ENCODE measurements at regions not wholly inside any gene's neighbourhood (a gene's known extent, or its start where the extent isn't known, plus 50 kb on each side); places are given as distances from the start of the nearest gene placed in this dataset.
"Not testable (repeated sequence)": the region's sequence is repeated elsewhere in the genome, so short reads cannot be mapped to it uniquely, and the experiment has no call there.

- DNase-seq (ENCODE audit: low read depth): no peak
Measured at GRCh38 chr12:31216479-31216878, 109.5 kb downstream of the SINHCAF start.

GRCh38 chr12:31217356-31218130 is 108.4 kb downstream of the SINHCAF start:
- DNase-seq (ENCODE audit: low read depth): no peak

DNA sequence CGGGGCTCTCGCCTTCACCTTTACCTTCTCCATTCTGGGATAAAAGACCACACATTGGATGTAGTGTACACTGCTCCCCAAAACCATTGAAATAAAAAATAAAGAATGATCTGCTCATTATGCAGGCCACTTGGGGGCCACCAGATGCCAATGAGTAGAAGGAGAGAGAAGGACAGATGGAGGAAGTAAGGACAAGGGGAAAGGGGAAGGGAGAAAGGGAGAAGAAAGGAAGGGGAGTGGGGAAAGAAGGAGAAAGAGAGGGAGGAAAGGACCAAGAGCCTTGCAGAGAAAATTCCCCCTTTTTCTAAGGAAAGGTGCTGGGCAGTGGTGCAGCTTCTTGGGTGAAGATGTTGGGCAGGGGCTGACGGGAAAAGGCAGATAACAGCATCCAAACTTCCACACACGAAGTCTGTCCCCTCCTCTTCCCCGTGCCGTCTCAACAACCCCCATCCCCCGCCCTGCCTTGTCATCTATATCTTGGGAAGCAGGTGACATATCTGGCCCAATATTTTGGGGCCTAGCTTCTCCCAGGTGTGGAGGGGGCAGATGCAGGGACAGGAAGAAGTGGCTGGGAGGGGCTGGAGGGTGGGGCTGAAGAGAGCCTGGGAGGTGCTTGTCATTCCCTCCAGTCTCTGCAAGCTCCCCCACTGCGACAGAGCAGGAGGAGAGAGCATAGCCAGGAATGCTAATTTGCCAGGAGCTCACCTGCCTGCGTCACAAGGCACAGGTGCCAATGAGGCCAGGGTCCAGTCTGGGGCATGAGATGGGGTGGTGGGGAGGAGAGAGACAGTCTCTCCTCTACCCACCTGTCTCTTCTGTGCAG is 107.5 kb downstream of the SINHCAF start:
- DNase-seq (ENCODE audit: low read depth): no peak

- no peak for DNase-seq (ENCODE audit: low read depth)
Measured at GRCh38 chr12:31219521-31219920, 106.4 kb downstream of the SINHCAF start.

- DNase-seq (ENCODE audit: low read depth): no peak
Measured at GRCh38 chr12:31220061-31220460, 105.9 kb downstream of the SINHCAF start.

GRCh38 chr12:31220633-31221550 is 105.1 kb downstream of the SINHCAF start:
- DNase-seq (ENCODE audit: low read depth): peak; percentile 22

GRCh38 chr12:31221551-31221945 is 104.4 kb downstream of the SINHCAF start:
- no peak for DNase-seq (ENCODE audit: low read depth)

GRCh38 chr12:31222620-31223222 is 103.2 kb downstream of the SINHCAF start:
- DNase-seq (ENCODE audit: low read depth): no peak

DNA sequence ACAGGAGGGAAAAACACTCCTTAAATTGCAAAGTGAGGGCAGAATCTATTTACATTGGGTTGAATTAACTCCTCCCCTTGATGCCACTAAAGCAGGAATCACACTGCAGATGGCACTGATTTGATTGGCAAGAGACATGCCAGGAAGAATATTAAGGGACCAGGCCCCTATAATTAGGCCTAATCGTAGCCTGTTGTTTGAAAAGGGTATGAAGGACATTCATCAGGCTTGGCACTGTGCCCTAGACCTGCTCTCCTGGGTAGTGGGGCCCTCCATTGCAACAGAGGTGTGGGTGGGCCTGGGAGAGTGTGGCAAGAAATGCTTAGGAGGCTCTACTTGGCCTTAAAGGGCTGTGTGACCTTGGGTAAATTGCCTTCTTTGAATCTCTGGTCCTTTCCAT is 102.3 kb downstream of the SINHCAF start:
- DNase-seq (ENCODE audit: low read depth): not testable (repeated sequence)

GRCh38 chr12:31224768-31225448 is 101.0 kb downstream of the SINHCAF start:
- DNase-seq (ENCODE audit: low read depth): no peak

DNA sequence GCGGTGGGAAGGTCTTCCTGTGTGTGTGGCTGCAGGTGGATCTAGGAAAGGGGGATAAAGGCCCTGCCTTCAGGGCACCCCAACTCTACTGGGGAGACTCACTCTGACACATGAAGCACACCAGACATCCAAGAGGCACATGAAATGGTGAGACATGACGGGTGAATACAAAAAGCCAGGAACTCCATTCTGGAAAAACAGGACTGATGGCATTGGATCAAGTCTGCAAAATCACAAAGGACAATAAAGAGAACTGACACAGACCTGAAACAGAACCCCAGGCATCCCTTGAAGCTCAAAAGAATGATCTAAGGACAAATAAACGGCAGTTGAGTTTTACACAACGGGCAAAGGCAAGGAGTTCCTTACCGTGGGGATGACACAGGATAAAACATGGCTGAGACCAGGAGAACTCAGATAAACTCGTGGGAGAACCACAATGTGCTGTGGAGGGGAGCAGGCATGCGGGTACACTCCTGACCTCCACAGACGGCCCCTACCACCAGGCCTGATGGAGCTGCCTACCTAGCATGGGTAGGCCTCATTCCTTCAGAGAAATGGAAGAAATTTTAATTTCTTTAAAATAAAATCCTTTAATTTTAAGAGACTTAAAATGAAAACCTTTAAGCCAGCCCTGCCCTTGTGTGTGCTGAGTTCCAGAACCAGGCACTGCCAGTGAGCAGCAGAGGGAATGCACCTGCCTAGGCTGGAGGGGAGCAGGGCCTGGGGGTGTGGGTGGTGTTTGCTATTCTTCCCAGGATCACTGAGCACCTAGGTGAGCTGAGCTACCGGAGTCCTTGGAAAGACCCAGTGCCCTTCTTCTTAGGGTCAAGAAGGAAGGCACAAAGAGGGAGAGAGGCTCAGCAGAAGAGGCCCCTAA is 100.1 kb downstream of the SINHCAF start:
- no peak for DNase-seq (ENCODE audit: low read depth)

- DNase-seq (ENCODE audit: low read depth): no peak
Measured at GRCh38 chr12:31226639-31227038, 99.3 kb downstream of the SINHCAF start.

DNA sequence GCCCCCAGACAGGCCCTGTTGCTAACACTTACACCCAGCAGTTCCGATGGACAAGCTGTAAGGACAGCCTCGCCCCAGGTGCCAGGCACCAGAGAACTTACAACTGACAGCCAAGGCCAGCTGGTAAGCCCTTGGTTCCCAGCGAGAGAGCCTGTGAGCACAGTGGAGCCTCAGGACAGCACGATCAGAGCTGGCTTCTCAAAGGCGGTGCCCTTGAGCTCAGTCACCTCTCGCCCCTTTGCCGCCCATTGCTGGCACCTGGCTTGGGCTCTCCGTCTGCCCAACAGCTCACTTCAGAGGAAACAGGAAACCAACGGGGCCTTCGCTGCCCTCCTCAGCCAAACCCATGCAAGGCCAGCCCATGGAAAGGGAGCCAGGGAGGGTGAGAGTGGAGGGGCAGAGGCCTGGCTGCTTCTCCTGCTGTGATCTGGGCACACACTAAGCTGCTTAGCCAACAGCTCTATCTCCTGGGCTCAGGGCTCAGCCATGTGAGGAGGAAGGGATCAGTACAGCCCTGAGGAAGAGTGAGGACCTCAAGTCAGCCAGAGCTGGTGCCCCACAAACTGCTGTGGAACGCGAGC is 98.5 kb downstream of the SINHCAF start:
- DNase-seq (ENCODE audit: low read depth): no peak

DNA sequence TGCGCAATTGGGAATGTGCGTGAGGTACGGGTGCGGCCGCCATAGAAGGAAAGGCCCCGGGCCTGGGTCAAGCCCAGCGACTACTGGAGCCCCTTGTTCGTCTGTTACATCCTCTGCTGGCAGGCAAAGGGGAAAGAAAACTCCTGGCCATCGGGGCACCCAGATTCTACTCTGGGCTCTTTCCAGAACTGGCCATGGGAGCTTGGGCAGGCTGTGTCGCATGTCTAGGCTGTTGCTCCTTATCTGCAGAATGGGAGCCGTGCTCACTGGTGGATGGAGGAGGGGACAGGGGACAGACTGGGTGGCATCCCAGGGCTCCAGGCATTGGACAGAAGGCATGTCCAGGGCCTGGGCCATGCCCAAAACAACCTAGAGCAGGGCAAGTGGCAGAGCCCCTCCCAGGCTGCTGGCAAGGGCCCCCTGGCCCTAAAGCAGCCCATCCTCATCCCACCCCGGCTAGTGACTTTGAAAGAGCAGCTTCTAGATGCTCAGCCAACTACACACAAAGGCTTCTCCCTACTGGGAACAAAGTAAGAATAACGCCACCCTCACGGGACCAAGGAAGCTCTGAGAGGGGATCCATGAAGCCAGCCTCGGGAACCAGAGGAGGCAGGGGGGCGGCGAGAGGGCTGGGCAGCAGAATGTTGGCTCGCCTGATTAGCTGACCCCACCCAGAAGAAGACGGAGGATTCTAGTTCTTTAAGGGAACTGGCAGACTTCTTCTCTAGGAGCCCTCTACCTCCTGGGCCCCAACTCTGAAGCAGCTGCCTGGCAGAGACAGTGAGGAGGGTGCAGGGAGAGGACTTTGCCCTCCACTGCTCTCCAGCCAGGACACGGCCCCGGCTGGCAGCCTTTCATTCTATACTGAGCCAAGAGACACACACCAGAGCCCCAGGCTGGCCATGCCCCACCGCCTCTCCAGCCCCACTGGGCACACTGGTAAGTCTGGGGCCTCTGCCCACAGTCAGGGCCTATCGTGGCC is 96.8 kb downstream of the SINHCAF start:
- no peak for DNase-seq (ENCODE audit: low read depth)

DNA sequence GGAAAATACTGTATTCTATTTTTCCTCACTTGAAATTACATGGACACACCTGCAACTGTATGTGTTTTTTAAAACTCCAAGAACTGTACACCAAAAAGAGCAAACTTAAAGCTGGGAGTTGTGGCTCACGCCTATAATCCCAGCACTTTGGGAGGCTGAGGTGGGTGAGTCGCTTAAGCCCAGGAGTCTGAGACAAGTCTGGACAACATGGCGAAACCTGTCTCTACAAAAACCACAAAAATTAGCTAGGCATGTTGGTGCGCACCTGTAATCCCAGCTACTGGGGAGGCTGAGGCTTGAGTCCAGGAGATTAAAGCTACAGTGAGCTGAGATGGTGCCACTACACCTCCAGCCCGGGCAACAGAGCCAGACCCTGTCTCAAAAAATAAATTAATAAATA is 95.9 kb downstream of the SINHCAF start:
- no peak for DNase-seq (ENCODE audit: low read depth)
